CD14-positive monocyte (primary cell): ENCODE measurements at regions not wholly inside any gene's neighbourhood (a gene's known extent, or its start where the extent isn't known, plus 50 kb on each side); places are given as distances from the start of the nearest gene placed in this dataset.

Source experiments
- DNase-seq, 3 donors: peaks; one replicate each; pipeline ENCODE4 v3.0.0-alpha.2; 2011 to 2022
- H2AFZ ChIP-seq: 2 replicates; pipeline ENCODE4 v1.6.0; 2012; ENCODE audit warnings: mild to moderate bottlenecking, low read depth, low read length, inconsistent platforms; ENCODE audit not compliant: insufficient read depth, poor library complexity, severe bottlenecking
- H3K27ac ChIP-seq, 2 donors: 1 replicate in 1 of 2; 2 replicates in 1 of 2; pipeline ENCODE4 v1.5.1; 2012 to 2013; ENCODE audit warnings: low read length in 2 of 2, control low read depth in 1 of 2, inconsistent platforms in 1 of 2, low read depth in 1 of 2, mild to moderate bottlenecking in 1 of 2
- H3K27me3 ChIP-seq, 2 donors: one replicate each; pipeline versions ENCODE4 v1.6.0 to v1.6.1; 2011 to 2013; ENCODE audit warnings: low read length in 2 of 2; ENCODE audit not compliant: control insufficient read depth in 2 of 2, insufficient read depth in 2 of 2
- H3K36me3 ChIP-seq, 2 donors: replicated peaks in 1 of 2; 1 replicate in 1 of 2; 2 replicates in 1 of 2; pipeline versions ENCODE4 v1.5.1 to v1.6.1; 2012 to 2013; ENCODE audit warnings: low read length in 2 of 2, control low read depth in 1 of 2, inconsistent platforms in 1 of 2, mild to moderate bottlenecking in 1 of 2; ENCODE audit not compliant: insufficient read depth in 2 of 2, control insufficient read depth in 1 of 2
- H3K4me1 ChIP-seq, 2 donors: 1 replicate in 1 of 2; 2 replicates in 1 of 2; pipeline versions ENCODE4 v1.5.1 to v1.6.1; 2012 to 2013; ENCODE audit warnings: low read length in 2 of 2, control low read depth in 1 of 2, inconsistent platforms in 1 of 2, mild to moderate bottlenecking in 1 of 2, moderate library complexity in 1 of 2; ENCODE audit not compliant: insufficient read depth in 2 of 2, control insufficient read depth in 1 of 2
- H3K4me2 ChIP-seq: replicated peaks from 2 replicates; pipeline ENCODE3; 2012; ENCODE audit warnings: low read length, moderate library complexity, mild to moderate bottlenecking; ENCODE audit not compliant: poor library complexity, severe bottlenecking; ENCODE audit errors: extremely low read depth
- H3K4me3 ChIP-seq, 3 experiments: fragments of 200-600 bp in 1 of 3; sonication (generic) in 1 of 3; replicated peaks in 1 of 3; 1 replicate in 2 of 3; 2 replicates in 1 of 3; pipeline ENCODE4 v1.5.1; 2011 to 2013; ENCODE audit warnings: low read length in 3 of 3, mild to moderate bottlenecking in 3 of 3, control low read depth in 2 of 3, low read depth in 2 of 3, inconsistent platforms in 1 of 3, moderate library complexity in 1 of 3
- H3K79me2 ChIP-seq: 2 replicates; pipeline ENCODE4 v1.6.0; 2012; ENCODE audit warnings: mild to moderate bottlenecking, control low read depth, inconsistent platforms, low read length, moderate library complexity; ENCODE audit not compliant: insufficient read depth
- H3K9ac ChIP-seq: 2 replicates; pipeline ENCODE4 v1.6.0; 2017; ENCODE audit warnings: low read length, mild to moderate bottlenecking; ENCODE audit not compliant: insufficient read depth, poor library complexity, severe bottlenecking
- H3K9me3 ChIP-seq, 2 donors: replicated peaks in 1 of 2; 1 replicate in 1 of 2; 2 replicates in 1 of 2; pipeline versions ENCODE4 v1.5.1 to v1.6.1; 2012 to 2013; ENCODE audit warnings: low read length in 2 of 2, control low read depth in 1 of 2; ENCODE audit not compliant: control insufficient read depth in 1 of 2, insufficient read depth in 1 of 2
- H4K20me1 ChIP-seq: 2 replicates; pipeline ENCODE4 v1.6.0; 2012; ENCODE audit warnings: mild to moderate bottlenecking, low read length, control low read depth, moderate library complexity; ENCODE audit not compliant: insufficient read depth
- H3K27ac Mint-ChIP-seq, 7 donors: one replicate each; pipeline ENCODE4 v1.8.0; 2020; ENCODE audit warnings: mild to moderate bottlenecking in 7 of 7, mixed read lengths in 7 of 7, moderate library complexity in 6 of 7, inconsistent platforms in 2 of 7
- H3K27me3 Mint-ChIP-seq, 3 donors: one replicate each; pipeline ENCODE4 v1.8.0; 2021 to 2022; ENCODE audit warnings: low read depth in 3 of 3, mild to moderate bottlenecking in 3 of 3, mixed read lengths in 3 of 3, moderate library complexity in 3 of 3, inconsistent platforms in 1 of 3
- H3K36me3 Mint-ChIP-seq, 2 donors: one replicate each; pipeline ENCODE4 v1.8.0; 2020; ENCODE audit warnings: mixed read lengths in 2 of 2, inconsistent platforms in 1 of 2, mild to moderate bottlenecking in 1 of 2
- H3K4me1 Mint-ChIP-seq: one replicate; pipeline ENCODE4 v1.8.0; 2020; ENCODE audit warnings: mild to moderate bottlenecking, mixed read lengths
- H3K4me3 Mint-ChIP-seq, 2 donors: one replicate each; pipeline ENCODE4 v1.8.0; 2020; ENCODE audit warnings: mild to moderate bottlenecking in 2 of 2, mixed read lengths in 2 of 2, moderate library complexity in 1 of 2
- H3K9me3 Mint-ChIP-seq, 7 donors: one replicate each; pipeline ENCODE4 v1.8.0; 2020 to 2022; ENCODE audit warnings: mixed read lengths in 7 of 7, mild to moderate bottlenecking in 6 of 7, moderate library complexity in 6 of 7, inconsistent platforms in 2 of 7
- WGBS: methylation state at CpG from one replicate; pipeline ENCODE4 v1.1.5; 2013; ENCODE audit warnings: missing lambda C conversion rate; ENCODE audit not compliant: insufficient coverage; 5-methylcytosine and 5-hydroxymethylcytosine counted together
- intact Hi-C, 2 donors: fragments of 100-400 bp; cut with micrococcal nuclease; formaldehyde crosslinking; loops; one replicate each; pipeline versions ENCODE4 v1.15.0 to v1.15.1; 2023
- TF ChIP-seq, protein P1 (sequence below): fragments of 200-600 bp; IDR thresholded peaks from one replicate; pipeline ENCODE4 v1.8.0; 2022; ENCODE audit warnings: antibody characterized with exemption, mild to moderate bottlenecking

GRCh38 chrX:147376601-147377422 lies 534.9 kb upstream of the FMR1 start:
- no peak overlapping the region for H3K4me3 Mint-ChIP-seq
- WGBS, result 91% methylated on average over 4 of the region's 9 CpGs
- H3K36me3 ChIP-seq, result no peaks in the 10 kb centered on the region
- no peak overlapping the region for H3K9ac ChIP-seq
- no peak for DNase-seq
- no peak overlapping the region for H2AFZ ChIP-seq
- H3K27ac Mint-ChIP-seq, result no peak overlapping the region
- no peaks in the 10 kb centered on the region for H3K36me3 Mint-ChIP-seq
- intact Hi-C loops, result no loop called here
- H3K4me1 Mint-ChIP-seq, result no peaks in the 10 kb centered on the region
- no peaks in the 10 kb centered on the region for H4K20me1 ChIP-seq
- no peaks in the 10 kb centered on the region for H3K27me3 ChIP-seq
- H3K4me1 ChIP-seq, result no peaks in the 10 kb centered on the region
- no peak overlapping the region for H3K4me2 ChIP-seq
- no peaks in the 10 kb centered on the region for H3K27me3 Mint-ChIP-seq
- H3K27ac ChIP-seq, result no peak overlapping the region
- no peaks in the 10 kb centered on the region for H3K79me2 ChIP-seq
- H3K9me3 ChIP-seq, result peaks cover 0 to 13% of the 10 kb centered on the region in 2 donors
- peaks cover 0 to 6% (median 0%) of the 10 kb centered on the region in 7 donors for H3K9me3 Mint-ChIP-seq
- TF ChIP-seq, protein P1, sequence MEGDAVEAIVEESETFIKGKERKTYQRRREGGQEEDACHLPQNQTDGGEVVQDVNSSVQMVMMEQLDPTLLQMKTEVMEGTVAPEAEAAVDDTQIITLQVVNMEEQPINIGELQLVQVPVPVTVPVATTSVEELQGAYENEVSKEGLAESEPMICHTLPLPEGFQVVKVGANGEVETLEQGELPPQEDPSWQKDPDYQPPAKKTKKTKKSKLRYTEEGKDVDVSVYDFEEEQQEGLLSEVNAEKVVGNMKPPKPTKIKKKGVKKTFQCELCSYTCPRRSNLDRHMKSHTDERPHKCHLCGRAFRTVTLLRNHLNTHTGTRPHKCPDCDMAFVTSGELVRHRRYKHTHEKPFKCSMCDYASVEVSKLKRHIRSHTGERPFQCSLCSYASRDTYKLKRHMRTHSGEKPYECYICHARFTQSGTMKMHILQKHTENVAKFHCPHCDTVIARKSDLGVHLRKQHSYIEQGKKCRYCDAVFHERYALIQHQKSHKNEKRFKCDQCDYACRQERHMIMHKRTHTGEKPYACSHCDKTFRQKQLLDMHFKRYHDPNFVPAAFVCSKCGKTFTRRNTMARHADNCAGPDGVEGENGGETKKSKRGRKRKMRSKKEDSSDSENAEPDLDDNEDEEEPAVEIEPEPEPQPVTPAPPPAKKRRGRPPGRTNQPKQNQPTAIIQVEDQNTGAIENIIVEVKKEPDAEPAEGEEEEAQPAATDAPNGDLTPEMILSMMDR, result no peak
- no peak overlapping the region for H3K4me3 ChIP-seq

DNA sequence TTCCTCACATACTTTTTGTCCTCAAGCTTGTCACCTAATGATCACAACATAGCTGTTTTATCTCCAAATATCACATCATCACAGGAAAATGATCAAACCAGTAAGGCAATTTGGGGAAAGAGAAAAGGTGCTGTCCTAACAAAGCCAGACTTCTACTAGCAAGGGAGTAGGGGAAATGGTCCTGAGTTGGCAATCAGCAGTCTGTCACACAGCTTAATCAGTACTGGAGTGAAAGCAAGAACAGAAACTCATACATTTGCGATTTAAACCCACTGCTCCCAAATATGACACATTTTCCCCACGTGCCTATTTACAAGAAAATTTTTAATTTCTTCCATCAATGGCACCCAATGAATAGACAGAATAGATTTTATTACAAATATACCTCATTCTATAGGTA lies 546.8 kb upstream of the FMR1 start:
- WGBS, result no CpG with 5 or more reads among the region's 2 CpGs
- H3K4me3 ChIP-seq, result no peak overlapping the region
- H3K27me3 Mint-ChIP-seq, result peaks cover 0 to 2% (median 0%) of the 10 kb centered on the region in 3 donors
- H3K27me3 ChIP-seq, result no peaks in the 10 kb centered on the region
- no peak overlapping the region for H3K27ac ChIP-seq
- H3K4me2 ChIP-seq, result no peak overlapping the region
- H3K9me3 ChIP-seq, result no peaks in the 10 kb centered on the region
- no peak overlapping the region for H3K27ac Mint-ChIP-seq
- H2AFZ ChIP-seq, result no peak overlapping the region
- no peaks in the 10 kb centered on the region for H3K36me3 Mint-ChIP-seq
- DNase-seq, result no peak
- H4K20me1 ChIP-seq, result no peaks in the 10 kb centered on the region
- H3K9ac ChIP-seq, result no peak overlapping the region
- intact Hi-C loops, result no loop called here
- H3K9me3 Mint-ChIP-seq, result peaks cover 0 to 2% (median 0%) of the 10 kb centered on the region in 7 donors
- no peaks in the 10 kb centered on the region for H3K36me3 ChIP-seq
- H3K4me3 Mint-ChIP-seq, result no peak overlapping the region
- H3K4me1 ChIP-seq, result no peaks in the 10 kb centered on the region
- H3K79me2 ChIP-seq, result no peaks in the 10 kb centered on the region
- no peaks in the 10 kb centered on the region for H3K4me1 Mint-ChIP-seq
- TF ChIP-seq, protein P1, result no peak
